Left lung (tissue), 4 donors: ENCODE measurements at regions not wholly inside any gene's neighbourhood (a gene's known extent, or its start where the extent isn't known, plus 50 kb on each side); places are given as distances from the start of the nearest gene placed in this dataset.

Experiments used
- ATAC-seq: fragments of 200-7000 bp; cut with Tn5 transposase; one replicate; pipeline ENCODE4 v1.9.1; 2020; ENCODE audit warnings: moderate library complexity
- DNase-seq, 4 donors: peaks; one replicate each; pipeline ENCODE4 v3.0.0-alpha.2; 2013 to 2020
- H3K27ac ChIP-seq, 2 donors: fragments of 200-600 bp; sonication (generic) in 1 of 2; one replicate each; pipeline versions ENCODE4 v1.5.0 to v1.8.0; 2020 to 2021
- H3K27me3 ChIP-seq, 2 donors: fragments of 200-600 bp; sonication (generic) in 1 of 2; one replicate each; pipeline versions ENCODE4 v1.5.0 to v1.8.0; 2020 to 2021
- H3K36me3 ChIP-seq, 2 donors: fragments of 200-600 bp; sonication (generic) in 1 of 2; one replicate each; pipeline versions ENCODE4 v1.5.0 to v1.8.0; 2020 to 2021
- H3K4me1 ChIP-seq, 2 donors: fragments of 200-600 bp; one replicate each; pipeline ENCODE4 v1.8.0; 2021
- H3K4me3 ChIP-seq, 2 donors: fragments of 200-600 bp; sonication (generic) in 1 of 2; one replicate each; pipeline versions ENCODE4 v1.5.0 to v1.8.0; 2020 to 2021; ENCODE audit warnings: mild to moderate bottlenecking in 1 of 2
- H3K9me3 ChIP-seq, 2 donors: fragments of 200-600 bp; sonication (generic) in 1 of 2; one replicate each; pipeline versions ENCODE4 v1.5.0 to v1.8.0; 2020 to 2021
- intact Hi-C, 2 donors: fragments of 100-400 bp; cut with DNase I; formaldehyde crosslinking; loops; one replicate each; pipeline versions ENCODE4 v1.11.2 to v1.14.2; 2022
- TF ChIP-seq, protein P1 (sequence below), 2 donors: fragments of 200-600 bp; sonication (generic) in 1 of 2; IDR thresholded peaks; one replicate each; pipeline versions ENCODE4 v1.5.0 to v1.8.0; 2021; ENCODE audit warnings: antibody characterized with exemption in 2 of 2
- donor health status: DM: no; HTN: yes; CAD: no.
- donor health status: DM: no; HTN: no; CAD: no.

DNA sequence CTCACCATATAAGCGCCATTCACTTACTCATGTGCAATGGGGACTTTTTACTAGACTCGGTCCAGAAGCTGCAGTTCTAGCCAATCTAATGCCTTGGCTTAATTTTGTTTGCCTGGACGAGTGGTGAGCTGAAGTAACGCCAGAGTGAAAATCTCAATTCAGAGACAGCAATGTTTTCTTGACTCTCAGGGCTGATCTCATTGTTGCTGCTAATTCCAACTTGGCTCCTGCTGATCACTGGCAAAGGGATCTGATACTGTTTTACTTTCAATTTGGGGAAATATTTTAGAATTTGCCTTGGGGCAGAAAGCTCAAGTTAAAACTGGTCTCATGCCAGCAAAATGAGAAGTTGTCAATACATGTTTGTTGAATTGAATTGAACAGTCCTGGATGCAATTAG is 906.6 kb upstream of the CDH2 start:
- H3K27me3 ChIP-seq: no peaks in the 10 kb centered on the region
- H3K27ac ChIP-seq: no peak overlapping the region
- no peak overlapping the region for H3K4me3 ChIP-seq
- DNase-seq (no peak), ATAC-seq (no peak)
- H3K36me3 ChIP-seq: no peaks in the 10 kb centered on the region
- intact Hi-C loops: no loop called here
- no peaks in the 10 kb centered on the region for H3K9me3 ChIP-seq
- H3K4me1 ChIP-seq: no peaks in the 10 kb centered on the region
- TF ChIP-seq, protein P1, sequence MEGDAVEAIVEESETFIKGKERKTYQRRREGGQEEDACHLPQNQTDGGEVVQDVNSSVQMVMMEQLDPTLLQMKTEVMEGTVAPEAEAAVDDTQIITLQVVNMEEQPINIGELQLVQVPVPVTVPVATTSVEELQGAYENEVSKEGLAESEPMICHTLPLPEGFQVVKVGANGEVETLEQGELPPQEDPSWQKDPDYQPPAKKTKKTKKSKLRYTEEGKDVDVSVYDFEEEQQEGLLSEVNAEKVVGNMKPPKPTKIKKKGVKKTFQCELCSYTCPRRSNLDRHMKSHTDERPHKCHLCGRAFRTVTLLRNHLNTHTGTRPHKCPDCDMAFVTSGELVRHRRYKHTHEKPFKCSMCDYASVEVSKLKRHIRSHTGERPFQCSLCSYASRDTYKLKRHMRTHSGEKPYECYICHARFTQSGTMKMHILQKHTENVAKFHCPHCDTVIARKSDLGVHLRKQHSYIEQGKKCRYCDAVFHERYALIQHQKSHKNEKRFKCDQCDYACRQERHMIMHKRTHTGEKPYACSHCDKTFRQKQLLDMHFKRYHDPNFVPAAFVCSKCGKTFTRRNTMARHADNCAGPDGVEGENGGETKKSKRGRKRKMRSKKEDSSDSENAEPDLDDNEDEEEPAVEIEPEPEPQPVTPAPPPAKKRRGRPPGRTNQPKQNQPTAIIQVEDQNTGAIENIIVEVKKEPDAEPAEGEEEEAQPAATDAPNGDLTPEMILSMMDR (IDR thresholded peaks at IDR 0.05): no peak

DNA sequence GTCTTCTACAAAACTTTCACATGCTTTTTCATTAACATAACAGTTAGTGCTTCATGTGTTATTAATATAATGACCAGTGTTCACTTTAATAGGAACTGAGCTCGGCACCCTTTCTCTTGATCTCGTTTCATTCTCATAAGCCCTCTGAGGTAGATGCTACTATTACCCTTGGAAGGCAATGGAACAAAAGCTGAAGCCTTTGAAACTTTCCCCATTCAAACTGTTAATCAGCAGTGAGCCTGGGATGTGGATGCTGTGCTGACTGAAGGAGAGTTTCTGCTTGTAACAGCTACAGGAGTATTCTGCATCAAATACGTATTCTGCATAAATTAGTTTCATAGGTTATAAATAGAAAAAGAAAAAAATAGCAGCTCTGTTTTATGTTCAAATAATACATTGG is 904.0 kb upstream of the CDH2 start:
- H3K4me3 ChIP-seq: no peak overlapping the region
- H3K4me1 ChIP-seq: no peaks in the 10 kb centered on the region
- no peaks in the 10 kb centered on the region for H3K27me3 ChIP-seq
- H3K27ac ChIP-seq: no peak overlapping the region
- ATAC-seq (no peak), DNase-seq (no peak)
- TF ChIP-seq, protein P1 (IDR thresholded peaks at IDR 0.05): no peak
- H3K36me3 ChIP-seq: no peaks in the 10 kb centered on the region
- H3K9me3 ChIP-seq: no peaks in the 10 kb centered on the region
- intact Hi-C loops: no loop called here

DNA sequence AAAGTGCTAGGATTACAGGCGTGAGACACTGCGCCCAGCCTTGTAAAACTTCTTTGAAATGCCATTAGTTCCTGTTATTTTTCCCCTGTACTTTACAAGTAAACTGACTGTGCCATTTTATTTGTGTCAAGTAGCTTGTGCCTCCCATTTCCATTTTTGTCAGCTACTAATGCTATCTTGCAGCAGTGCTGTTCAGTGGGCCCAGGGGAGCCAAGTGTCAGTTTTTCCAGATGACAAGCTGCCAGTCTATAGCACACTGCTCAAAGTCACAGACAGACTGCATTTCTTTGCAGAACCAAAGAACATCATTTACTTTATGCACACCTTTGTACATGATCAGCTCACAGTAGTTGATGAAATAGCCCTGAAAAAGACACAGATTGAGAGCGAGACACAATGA is 901.3 kb upstream of the CDH2 start:
- TF ChIP-seq, protein P1 (IDR thresholded peaks at IDR 0.05): no peak
- intact Hi-C loops: no loop called here
- DNase-seq (no peak), ATAC-seq (no peak)
- Histone ChIP-seq H3K4me3 (no peak overlapping the region), H3K27ac (no peak overlapping the region), H3K36me3 (no peaks in the 10 kb centered on the region), H3K27me3 (no peaks in the 10 kb centered on the region), H3K4me1 (no peaks in the 10 kb centered on the region), H3K9me3 (no peaks in the 10 kb centered on the region)

DNA sequence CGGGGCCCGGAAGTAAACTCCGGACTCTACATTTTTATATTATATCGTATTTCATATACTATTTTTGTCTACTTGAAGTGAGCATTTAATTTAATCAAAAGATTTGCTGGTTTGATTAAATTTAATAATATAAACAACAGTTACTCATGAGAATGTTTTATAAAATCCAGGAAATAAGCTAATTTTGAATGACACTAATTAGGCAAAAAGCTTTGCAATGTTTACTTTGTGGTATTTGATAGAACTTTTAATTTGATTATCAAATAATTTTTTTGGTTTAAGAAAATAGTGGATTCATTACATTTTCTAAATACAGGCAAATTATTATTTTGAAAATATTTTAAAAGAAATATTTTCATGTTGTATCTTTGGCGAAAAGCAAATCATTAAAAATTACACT is 900.4 kb upstream of the CDH2 start:
- no peak overlapping the region for H3K4me3 ChIP-seq
- H3K9me3 ChIP-seq: no peaks in the 10 kb centered on the region
- H3K27me3 ChIP-seq: no peaks in the 10 kb centered on the region
- H3K27ac ChIP-seq: no peak overlapping the region
- no peaks in the 10 kb centered on the region for H3K36me3 ChIP-seq
- ATAC-seq: no peak
- no peaks in the 10 kb centered on the region for H3K4me1 ChIP-seq
- DNase-seq: no peak
- intact Hi-C loops: no loop called here
- TF ChIP-seq, protein P1 (IDR thresholded peaks at IDR 0.05): no peak

DNA sequence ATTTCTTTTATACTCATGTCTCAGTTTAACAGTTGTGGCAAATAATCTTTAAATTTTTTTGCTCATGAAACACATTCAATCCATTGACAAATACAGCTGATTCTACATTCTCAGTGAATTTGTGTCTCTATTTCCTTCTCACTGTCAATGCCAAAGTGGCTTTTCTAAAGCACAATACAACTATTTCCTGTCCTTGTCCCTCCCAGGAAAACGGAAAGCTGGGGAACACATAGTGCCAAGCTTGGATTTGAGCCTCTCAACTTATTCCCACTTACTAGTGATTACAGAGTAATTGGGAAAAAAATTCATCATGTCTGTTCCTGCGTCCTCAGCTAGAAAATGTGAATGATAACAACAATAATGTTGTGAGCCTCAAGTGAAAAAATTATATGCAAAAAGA is 899.7 kb upstream of the CDH2 start:
- TF ChIP-seq, protein P1 (IDR thresholded peaks at IDR 0.05): no peak
- DNase-seq (no peak), ATAC-seq (no peak)
- Histone ChIP-seq H3K27ac (no peak overlapping the region), H3K27me3 (no peaks in the 10 kb centered on the region), H3K4me1 (no peaks in the 10 kb centered on the region), H3K4me3 (no peak overlapping the region), H3K36me3 (no peaks in the 10 kb centered on the region), H3K9me3 (no peaks in the 10 kb centered on the region)
- intact Hi-C loops: no loop called here
